ENCODE measurements at regions not wholly inside any gene's neighbourhood (a gene's known extent, or its start where the extent isn't known, plus 50 kb on each side); places are given as distances from the start of the nearest gene placed in this dataset.

DNA sequence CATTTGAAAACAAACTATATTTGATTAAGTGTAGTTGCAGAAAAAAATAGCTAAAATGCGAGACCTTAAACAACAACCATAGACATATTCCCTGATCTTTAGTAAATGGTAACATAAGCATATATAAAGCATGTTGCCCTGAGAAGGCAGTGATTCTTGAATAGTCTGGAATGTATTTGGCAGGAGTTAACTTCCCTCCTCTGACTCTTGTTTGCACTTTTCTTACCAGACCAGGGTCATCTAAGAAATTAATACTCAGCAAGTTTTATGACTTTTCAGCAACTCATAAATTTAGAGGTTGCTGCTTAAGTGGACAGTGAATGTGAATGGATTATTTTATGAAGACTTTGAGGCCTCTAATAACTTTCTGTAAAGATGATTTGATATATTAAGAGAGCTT lies 55.3 kb upstream of the NUDT12 start:
- no peak for DNase-seq

DNA sequence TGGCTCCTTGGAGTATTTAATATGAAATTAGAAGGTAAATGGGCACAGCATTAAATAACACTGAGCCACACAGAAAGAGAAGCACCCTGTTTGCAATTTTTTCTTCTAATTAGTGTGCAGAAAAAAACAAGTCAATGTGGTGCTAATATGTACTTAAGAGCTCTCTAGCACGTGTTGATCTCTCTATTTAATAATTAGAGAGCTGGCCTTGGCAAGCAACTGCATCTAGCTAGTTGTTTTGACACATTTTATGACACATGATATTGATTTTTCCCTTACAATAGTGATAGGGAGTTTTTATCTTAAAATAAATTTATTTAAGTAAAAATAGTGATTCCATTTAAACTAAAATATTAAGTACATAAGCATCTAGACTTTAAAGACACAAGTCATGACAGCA lies 54.5 kb upstream of the NUDT12 start:
- DNase-seq = no peak

GRCh38 chr5:103612545-103612944 lies 50.0 kb upstream of the NUDT12 start:
- DNase-seq = no peak
